ENCODE measurements at regions not wholly inside any gene's neighbourhood (a gene's known extent, or its start where the extent isn't known, plus 50 kb on each side); places are given as distances from the start of the nearest gene placed in this dataset.

- H3K9ac ChIP-seq (ENCODE audit: insufficient read depth, low read length): no peak overlapping the region
- no peaks in the 10 kb centered on the region for H3K4me1 ChIP-seq (ENCODE audit: control insufficient read depth, extremely low read depth, insufficient read depth, low read length)
- no peak overlapping the region for H3K27ac ChIP-seq (ENCODE audit: insufficient read depth, low read length)
- H3K79me2 ChIP-seq (ENCODE audit: control insufficient read depth, insufficient read depth, low read length): no peaks in the 10 kb centered on the region
- H4K20me1 ChIP-seq (ENCODE audit: control insufficient read depth, extremely low read depth, insufficient read depth, low read length): no peaks in the 10 kb centered on the region
- no peak for TF ChIP-seq EZH2 (IDR thresholded peaks at IDR 0.05; ENCODE audit: low read length, missing control alignments)
- no peak for TF ChIP-seq CTCF (conservative IDR thresholded peaks at IDR 0.05 in 1 of 2, IDR thresholded peaks at IDR 0.05 in 1 of 2; ENCODE audit: low read depth in 1 of 2, low read length in 2 of 2)
- H2AFZ ChIP-seq (ENCODE audit: low read length): no peak overlapping the region
- DNase-seq (ENCODE audit: low read depth in 2 of 2): no peak
- no peaks in the 10 kb centered on the region for H3K36me3 ChIP-seq (ENCODE audit: control insufficient read depth, insufficient read depth, low read length)
- no peak overlapping the region for H3K4me3 ChIP-seq (replicated peaks in 1 of 4; ENCODE audit: control extremely low read depth in 1 of 4, insufficient read depth in 1 of 4, low read depth in 3 of 4, low read length in 4 of 4)
- no peak overlapping the region for H3K4me2 ChIP-seq (ENCODE audit: extremely low read depth, insufficient read depth, low read length)
- peaks cover 19% of the 10 kb centered on the region for H3K27me3 ChIP-seq (ENCODE audit: control insufficient read depth, insufficient read depth, low read length)
- H3K9me3 ChIP-seq (ENCODE audit: control insufficient read depth, insufficient read depth, low read depth, low read length): no peaks in the 10 kb centered on the region
Measured at GRCh38 chr10:78613132-78613531, 455.6 kb upstream of the ZMIZ1 start.

- Histone ChIP-seq H3K79me2 (ENCODE audit: control insufficient read depth, insufficient read depth, low read length) (no peaks in the 10 kb centered on the region), H3K36me3 (ENCODE audit: control insufficient read depth, insufficient read depth, low read length) (no peaks in the 10 kb centered on the region), H3K4me1 (ENCODE audit: control insufficient read depth, extremely low read depth, insufficient read depth, low read length) (no peaks in the 10 kb centered on the region), H3K27me3 (ENCODE audit: control insufficient read depth, insufficient read depth, low read length) (peaks cover 19% of the 10 kb centered on the region), H4K20me1 (ENCODE audit: control insufficient read depth, extremely low read depth, insufficient read depth, low read length) (no peaks in the 10 kb centered on the region), H3K9ac (ENCODE audit: insufficient read depth, low read length) (no peak overlapping the region), H3K9me3 (ENCODE audit: control insufficient read depth, insufficient read depth, low read depth, low read length) (no peaks in the 10 kb centered on the region), H3K4me2 (ENCODE audit: extremely low read depth, insufficient read depth, low read length) (no peak overlapping the region), H3K4me3 (replicated peaks in 1 of 4; ENCODE audit: control extremely low read depth in 1 of 4, insufficient read depth in 1 of 4, low read depth in 3 of 4, low read length in 4 of 4) (no peak overlapping the region), H3K27ac (ENCODE audit: insufficient read depth, low read length) (no peak overlapping the region), H2AFZ (ENCODE audit: low read length) (no peak overlapping the region)
- TF ChIP-seq EZH2 (IDR thresholded peaks at IDR 0.05; ENCODE audit: low read length, missing control alignments): no peak
- no peak for TF ChIP-seq CTCF (conservative IDR thresholded peaks at IDR 0.05 in 1 of 2, IDR thresholded peaks at IDR 0.05 in 1 of 2; ENCODE audit: low read depth in 1 of 2, low read length in 2 of 2)
- DNase-seq (ENCODE audit: low read depth in 2 of 2): no peak
Measured at GRCh38 chr10:78614267-78614666, 454.5 kb upstream of the ZMIZ1 start.

GRCh38 chr10:78614744-78615143 is 454.0 kb upstream of the ZMIZ1 start:
- H3K4me1 ChIP-seq (ENCODE audit: control insufficient read depth, extremely low read depth, insufficient read depth, low read length): no peaks in the 10 kb centered on the region
- no peaks in the 10 kb centered on the region for H3K79me2 ChIP-seq (ENCODE audit: control insufficient read depth, insufficient read depth, low read length)
- no peak overlapping the region for H3K9ac ChIP-seq (ENCODE audit: insufficient read depth, low read length)
- no peak overlapping the region for H3K27ac ChIP-seq (ENCODE audit: insufficient read depth, low read length)
- H4K20me1 ChIP-seq (ENCODE audit: control insufficient read depth, extremely low read depth, insufficient read depth, low read length): no peaks in the 10 kb centered on the region
- H3K27me3 ChIP-seq (ENCODE audit: control insufficient read depth, insufficient read depth, low read length): peaks cover 19% of the 10 kb centered on the region
- no peak for DNase-seq (ENCODE audit: low read depth in 2 of 2)
- no peak overlapping the region for H2AFZ ChIP-seq (ENCODE audit: low read length)
- H3K9me3 ChIP-seq (ENCODE audit: control insufficient read depth, insufficient read depth, low read depth, low read length): no peaks in the 10 kb centered on the region
- H3K4me3 ChIP-seq (replicated peaks in 1 of 4; ENCODE audit: control extremely low read depth in 1 of 4, insufficient read depth in 1 of 4, low read depth in 3 of 4, low read length in 4 of 4): no peak overlapping the region
- H3K4me2 ChIP-seq (ENCODE audit: extremely low read depth, insufficient read depth, low read length): no peak overlapping the region
- TF ChIP-seq CTCF (conservative IDR thresholded peaks at IDR 0.05 in 1 of 2, IDR thresholded peaks at IDR 0.05 in 1 of 2; ENCODE audit: low read depth in 1 of 2, low read length in 2 of 2): no peak
- TF ChIP-seq EZH2 (IDR thresholded peaks at IDR 0.05; ENCODE audit: low read length, missing control alignments): no peak
- H3K36me3 ChIP-seq (ENCODE audit: control insufficient read depth, insufficient read depth, low read length): no peaks in the 10 kb centered on the region
